Smooth muscle cell (in vitro differentiated cells): ENCODE measurements at regions not wholly inside any gene's neighbourhood (a gene's known extent, or its start where the extent isn't known, plus 50 kb on each side); places are given as distances from the start of the nearest gene placed in this dataset.

Experiments used
- DNase-seq: peaks from one replicate; lab custom pipeline; 2025; ENCODE audit not compliant: unreplicated experiment; lab: John Stamatoyannopoulos, UW
- H2AFZ ChIP-seq: fragments of 200-600 bp; sonication (generic); 2 replicates; pipeline ENCODE4 v1.6.0; 2016; ENCODE audit warnings: antibody characterized with exemption, low read depth, mild to moderate bottlenecking
- H3F3A ChIP-seq: fragments of 200-600 bp; sonication (generic); 2 replicates; pipeline ENCODE4 v1.6.0; 2017; ENCODE audit warnings: antibody characterized with exemption, low read depth
- H3K27ac ChIP-seq: fragments of 200-600 bp; sonication (generic); 2 replicates; pipeline ENCODE4 v1.5.1; 2016; ENCODE audit warnings: low read depth, mild to moderate bottlenecking
- H3K27me3 ChIP-seq: fragments of 200-600 bp; sonication (generic); 2 replicates; pipeline ENCODE4 v1.6.1; 2016; ENCODE audit warnings: low read depth, mild to moderate bottlenecking
- H3K36me3 ChIP-seq: fragments of 200-600 bp; sonication (generic); 2 replicates; pipeline ENCODE4 v1.5.1; 2016; ENCODE audit warnings: low read depth
- H3K4me1 ChIP-seq: fragments of 200-600 bp; sonication (generic); 2 replicates; pipeline ENCODE4 v1.5.1; 2016; ENCODE audit warnings: low read depth
- H3K4me2 ChIP-seq: fragments of 200-600 bp; sonication (generic); 2 replicates; pipeline ENCODE4 v1.6.0; 2016; ENCODE audit warnings: mild to moderate bottlenecking
- H3K4me3 ChIP-seq: fragments of 200-600 bp; sonication (generic); 2 replicates; pipeline ENCODE4 v1.5.1; 2016; ENCODE audit warnings: mild to moderate bottlenecking
- H3K79me2 ChIP-seq: fragments of 200-600 bp; sonication (generic); 2 replicates; pipeline ENCODE4 v1.6.0; 2016; ENCODE audit warnings: low read depth, mild to moderate bottlenecking
- H3K9ac ChIP-seq: fragments of 200-600 bp; sonication (generic); 2 replicates; pipeline ENCODE4 v1.6.0; 2016; ENCODE audit warnings: low read depth
- H3K9me3 ChIP-seq: fragments of 200-600 bp; sonication (generic); replicated peaks from 2 replicates; pipeline ENCODE4 v1.5.1; 2016; ENCODE audit warnings: low read depth
- H4K20me1 ChIP-seq: fragments of 200-600 bp; sonication (generic); 2 replicates; pipeline ENCODE4 v1.6.0; 2016; ENCODE audit warnings: low read depth
- CTCF ChIP-seq: fragments of 200-600 bp; sonication (generic); IDR thresholded peaks from 2 replicates; pipeline ENCODE4 v1.5.1; 2017; ENCODE audit warnings: borderline replicate concordance, mild to moderate bottlenecking, antibody characterized with exemption; ENCODE audit not compliant: insufficient read depth, poor library complexity, severe bottlenecking
- WGBS: methylation state at CpG from one replicate; pipeline ENCODE4 v1.1.7; 2016; ENCODE audit warnings: low lambda C conversion rate; 5-methylcytosine and 5-hydroxymethylcytosine counted together

- no peak for DNase-seq
- Histone ChIP-seq H3K36me3 (no peaks in the 10 kb centered on the region), H2AFZ (no peak overlapping the region), H4K20me1 (no peaks in the 10 kb centered on the region), H3K79me2 (no peaks in the 10 kb centered on the region), H3K9me3 (no peaks in the 10 kb centered on the region), H3K9ac (no peak overlapping the region), H3F3A (no peaks in the 10 kb centered on the region), H3K27ac (no peak overlapping the region), H3K27me3 (no peaks in the 10 kb centered on the region), H3K4me3 (no peak overlapping the region), H3K4me2 (no peak overlapping the region), H3K4me1 (no peaks in the 10 kb centered on the region)
- WGBS = 89% methylated on average over 6 of the region's 6 CpGs
- TF ChIP-seq CTCF = no peak
Observed at GRCh38 chr14:97709552-97709951, 912.4 kb downstream of the VRK1 start.

DNA sequence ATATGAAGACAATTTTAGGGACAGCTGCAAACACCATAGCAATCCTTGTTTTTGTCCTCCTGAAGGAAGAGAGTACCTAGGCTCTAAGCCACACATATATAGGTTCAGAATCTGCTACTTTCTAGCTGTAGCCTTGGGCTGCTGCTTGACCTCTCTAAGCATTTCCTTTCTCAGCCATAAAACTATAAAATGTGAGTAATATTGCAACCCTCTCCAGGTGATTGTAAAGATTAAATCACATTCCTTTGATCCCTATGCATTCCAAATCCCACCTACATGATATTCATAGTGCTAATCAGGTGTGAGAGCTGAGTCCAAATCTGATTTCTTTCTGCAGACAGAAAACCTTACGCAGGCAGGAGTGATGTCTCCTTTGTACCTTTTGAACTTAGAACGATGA, 913.5 kb downstream of the VRK1 start:
- Histone ChIP-seq H3F3A (no peaks in the 10 kb centered on the region), H3K4me3 (no peak overlapping the region), H3K27ac (no peak overlapping the region), H3K9ac (no peak overlapping the region), H3K9me3 (no peaks in the 10 kb centered on the region), H3K27me3 (no peaks in the 10 kb centered on the region), H3K4me1 (no peaks in the 10 kb centered on the region), H2AFZ (no peak overlapping the region), H4K20me1 (no peaks in the 10 kb centered on the region), H3K36me3 (no peaks in the 10 kb centered on the region), H3K79me2 (no peaks in the 10 kb centered on the region), H3K4me2 (no peak overlapping the region)
- WGBS = 88% methylated on average over 2 of the region's 2 CpGs
- DNase-seq = no peak
- no peak for TF ChIP-seq CTCF

GRCh38 chr14:97712471-97712870, 915.3 kb downstream of the VRK1 start:
- H4K20me1 ChIP-seq = no peaks in the 10 kb centered on the region
- no peak overlapping the region for H2AFZ ChIP-seq

More at GRCh38 chr14:97712471-97712870, 915.3 kb downstream of the VRK1 start:
- Histone ChIP-seq H3K4me3 (no peak overlapping the region), H3K27ac (no peak overlapping the region), H3K27me3 (no peaks in the 10 kb centered on the region), H3K4me1 (no peaks in the 10 kb centered on the region), H3K9me3 (no peaks in the 10 kb centered on the region), H3K36me3 (no peaks in the 10 kb centered on the region), H3K79me2 (no peaks in the 10 kb centered on the region), H3K4me2 (no peak overlapping the region), H3F3A (no peaks in the 10 kb centered on the region), H3K9ac (no peak overlapping the region)
- DNase-seq = no peak
- TF ChIP-seq CTCF = no peak
